Ishikawa (cell line): ENCODE measurements at regions not wholly inside any gene's neighbourhood (a gene's known extent, or its start where the extent isn't known, plus 50 kb on each side); places are given as distances from the start of the nearest gene placed in this dataset.

Experiments
- CEBPB ChIP-seq: IDR thresholded peaks from 2 replicates; pipeline ENCODE4 v1.6.1; 2012
- EGR1 ChIP-seq: IDR thresholded peaks from 2 replicates; pipeline ENCODE4 v1.6.1; 2012
- EP300 ChIP-seq: IDR thresholded peaks from 2 replicates; pipeline ENCODE4 v1.6.1; 2012; ENCODE audit warnings: borderline replicate concordance
- FOXM1 ChIP-seq: IDR thresholded peaks from 2 replicates; pipeline ENCODE4 v1.6.1; 2012; ENCODE audit warnings: low read depth, borderline replicate concordance
- NFIC ChIP-seq: IDR thresholded peaks from 2 replicates; pipeline ENCODE4 v1.6.1; 2012
- RAD21 ChIP-seq: IDR thresholded peaks from 2 replicates; pipeline ENCODE4 v1.6.1; 2012; ENCODE audit warnings: low read depth
- REST ChIP-seq: IDR thresholded peaks from 2 replicates; pipeline ENCODE4 v1.6.1; 2012; ENCODE audit warnings: low read depth, mild to moderate bottlenecking
- TAF1 ChIP-seq: IDR thresholded peaks from 2 replicates; pipeline ENCODE4 v1.6.1; 2012; ENCODE audit warnings: low read depth, mild to moderate bottlenecking
- TF ChIP-seq, protein P1 (sequence below): IDR thresholded peaks from 2 replicates; pipeline ENCODE4 v1.6.1; 2012

DNA sequence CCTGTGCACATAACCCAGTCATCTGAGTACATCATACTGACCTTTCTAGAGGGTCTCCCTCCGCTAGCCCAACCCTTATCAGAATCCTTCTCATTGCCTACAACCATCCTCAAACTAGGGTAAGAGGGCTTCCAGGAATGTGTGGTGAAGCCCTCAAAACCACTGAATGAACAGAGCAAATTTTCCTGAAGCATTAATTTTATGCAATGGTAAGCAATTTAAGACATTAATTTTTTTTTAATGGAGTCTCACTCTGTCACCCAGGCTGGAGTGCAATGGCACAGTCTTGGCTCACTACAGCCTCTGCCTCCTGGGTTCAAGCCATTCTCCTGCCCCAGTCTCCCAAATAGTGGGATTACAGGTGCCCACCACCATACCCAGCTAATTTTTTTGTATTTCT, 86.1 kb upstream of the ZNF281 start:
- no peak for TF ChIP-seq EP300
- no peak for TF ChIP-seq REST
- no peak for TF ChIP-seq EGR1
- TF ChIP-seq, protein P1, sequence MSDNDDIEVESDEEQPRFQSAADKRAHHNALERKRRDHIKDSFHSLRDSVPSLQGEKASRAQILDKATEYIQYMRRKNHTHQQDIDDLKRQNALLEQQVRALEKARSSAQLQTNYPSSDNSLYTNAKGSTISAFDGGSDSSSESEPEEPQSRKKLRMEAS = no peak
- no peak for TF ChIP-seq CEBPB
- no peak for TF ChIP-seq FOXM1
- TF ChIP-seq NFIC = no peak
- no peak for TF ChIP-seq RAD21
- TF ChIP-seq TAF1 = no peak
